ENCODE measurements at regions not wholly inside any gene's neighbourhood (a gene's known extent, or its start where the extent isn't known, plus 50 kb on each side); places are given as distances from the start of the nearest gene placed in this dataset.

- peaks cover 3 to 23% (median 10%) of the 10 kb centered on the region in 5 donors for H3K27me3 ChIP-seq (ENCODE audit: control insufficient read depth in 5 of 5, insufficient read depth in 4 of 5, low read length in 5 of 5)
- no peak overlapping the region for H3K9ac ChIP-seq (ENCODE audit: low read length in 5 of 5)
- no peaks in the 10 kb centered on the region for H3K4me1 ChIP-seq (ENCODE audit: control insufficient read depth in 5 of 5, insufficient read depth in 5 of 5, low read length in 5 of 5)
- H3K9me3 ChIP-seq (ENCODE audit: control insufficient read depth in 5 of 5, low read length in 5 of 5): no peaks in the 10 kb centered on the region
- H3K36me3 ChIP-seq (ENCODE audit: control insufficient read depth in 5 of 5, insufficient read depth in 5 of 5, low read length in 5 of 5): no peaks in the 10 kb centered on the region
- no peak overlapping the region for H3K4me3 ChIP-seq (ENCODE audit: low read depth in 1 of 5, low read length in 5 of 5)
- no peak overlapping the region for H3K27ac ChIP-seq (ENCODE audit: low read depth, low read length)
Observed at GRCh38 chr4:8744083-8744805, 127.4 kb downstream of the HMX1 start.

- no peaks in the 10 kb centered on the region for H3K9me3 ChIP-seq (ENCODE audit: control insufficient read depth in 5 of 5, low read length in 5 of 5)
- H3K9ac ChIP-seq (ENCODE audit: low read length in 5 of 5): no peak overlapping the region
- H3K27me3 ChIP-seq (ENCODE audit: control insufficient read depth in 5 of 5, insufficient read depth in 4 of 5, low read length in 5 of 5): peaks cover 3 to 15% (median 10%) of the 10 kb centered on the region in 5 donors
- H3K27ac ChIP-seq (ENCODE audit: low read depth, low read length): no peak overlapping the region
- H3K4me1 ChIP-seq (ENCODE audit: control insufficient read depth in 5 of 5, insufficient read depth in 5 of 5, low read length in 5 of 5): no peaks in the 10 kb centered on the region
- H3K36me3 ChIP-seq (ENCODE audit: control insufficient read depth in 5 of 5, insufficient read depth in 5 of 5, low read length in 5 of 5): no peaks in the 10 kb centered on the region
- H3K4me3 ChIP-seq (ENCODE audit: low read depth in 1 of 5, low read length in 5 of 5): no peak overlapping the region
Observed at GRCh38 chr4:8742546-8742945, 129.1 kb downstream of the HMX1 start.

GRCh38 chr4:8741513-8742226 is 130.0 kb downstream of the HMX1 start:
- H3K4me3 ChIP-seq (ENCODE audit: low read depth in 1 of 5, low read length in 5 of 5): no peak overlapping the region
- no peaks in the 10 kb centered on the region for H3K9me3 ChIP-seq (ENCODE audit: control insufficient read depth in 5 of 5, low read length in 5 of 5)
- peaks cover 3 to 10% (median 8%) of the 10 kb centered on the region in 5 donors for H3K27me3 ChIP-seq (ENCODE audit: control insufficient read depth in 5 of 5, insufficient read depth in 4 of 5, low read length in 5 of 5)
- no peak overlapping the region for H3K9ac ChIP-seq (ENCODE audit: low read length in 5 of 5)
- H3K4me1 ChIP-seq (ENCODE audit: control insufficient read depth in 5 of 5, insufficient read depth in 5 of 5, low read length in 5 of 5): no peaks in the 10 kb centered on the region
- H3K36me3 ChIP-seq (ENCODE audit: control insufficient read depth in 5 of 5, insufficient read depth in 5 of 5, low read length in 5 of 5): no peaks in the 10 kb centered on the region
- H3K27ac ChIP-seq (ENCODE audit: low read depth, low read length): no peak overlapping the region

- Histone ChIP-seq H3K27me3 (ENCODE audit: control insufficient read depth in 5 of 5, insufficient read depth in 4 of 5, low read length in 5 of 5) (peaks cover 3 to 10% (median 8%) of the 10 kb centered on the region in 5 donors), H3K9ac (ENCODE audit: low read length in 5 of 5) (no peak overlapping the region), H3K36me3 (ENCODE audit: control insufficient read depth in 5 of 5, insufficient read depth in 5 of 5, low read length in 5 of 5) (no peaks in the 10 kb centered on the region), H3K4me3 (ENCODE audit: low read depth in 1 of 5, low read length in 5 of 5) (no peak overlapping the region), H3K4me1 (ENCODE audit: control insufficient read depth in 5 of 5, insufficient read depth in 5 of 5, low read length in 5 of 5) (no peaks in the 10 kb centered on the region), H3K9me3 (ENCODE audit: control insufficient read depth in 5 of 5, low read length in 5 of 5) (no peaks in the 10 kb centered on the region), H3K27ac (ENCODE audit: low read depth, low read length) (no peak overlapping the region)
Observed at GRCh38 chr4:8740666-8741395, 130.8 kb downstream of the HMX1 start.

- Histone ChIP-seq H3K27ac (ENCODE audit: low read depth, low read length) (no peak overlapping the region), H3K27me3 (ENCODE audit: control insufficient read depth in 5 of 5, insufficient read depth in 4 of 5, low read length in 5 of 5) (peaks cover 3 to 10% (median 8%) of the 10 kb centered on the region in 5 donors), H3K9me3 (ENCODE audit: control insufficient read depth in 5 of 5, low read length in 5 of 5) (no peaks in the 10 kb centered on the region), H3K36me3 (ENCODE audit: control insufficient read depth in 5 of 5, insufficient read depth in 5 of 5, low read length in 5 of 5) (no peaks in the 10 kb centered on the region), H3K9ac (ENCODE audit: low read length in 5 of 5) (no peak overlapping the region), H3K4me3 (ENCODE audit: low read depth in 1 of 5, low read length in 5 of 5) (no peak overlapping the region), H3K4me1 (ENCODE audit: control insufficient read depth in 5 of 5, insufficient read depth in 5 of 5, low read length in 5 of 5) (no peaks in the 10 kb centered on the region)
Observed at GRCh38 chr4:8739820-8740665, 131.6 kb downstream of the HMX1 start.

GRCh38 chr4:8739317-8739716 is 132.3 kb downstream of the HMX1 start:
- H3K4me3 ChIP-seq (ENCODE audit: low read depth in 1 of 5, low read length in 5 of 5): no peak overlapping the region
- peaks cover 2 to 8% (median 3%) of the 10 kb centered on the region in 5 donors for H3K27me3 ChIP-seq (ENCODE audit: control insufficient read depth in 5 of 5, insufficient read depth in 4 of 5, low read length in 5 of 5)
- H3K4me1 ChIP-seq (ENCODE audit: control insufficient read depth in 5 of 5, insufficient read depth in 5 of 5, low read length in 5 of 5): no peaks in the 10 kb centered on the region
- H3K27ac ChIP-seq (ENCODE audit: low read depth, low read length): no peak overlapping the region
- H3K9me3 ChIP-seq (ENCODE audit: control insufficient read depth in 5 of 5, low read length in 5 of 5): peaks cover 0 to 4% (median 0%) of the 10 kb centered on the region in 5 donors
- no peak overlapping the region for H3K9ac ChIP-seq (ENCODE audit: low read length in 5 of 5)
- H3K36me3 ChIP-seq (ENCODE audit: control insufficient read depth in 5 of 5, insufficient read depth in 5 of 5, low read length in 5 of 5): no peaks in the 10 kb centered on the region

- Histone ChIP-seq H3K27ac (ENCODE audit: low read depth, low read length) (no peak overlapping the region), H3K4me1 (ENCODE audit: control insufficient read depth in 5 of 5, insufficient read depth in 5 of 5, low read length in 5 of 5) (no peaks in the 10 kb centered on the region), H3K9me3 (ENCODE audit: control insufficient read depth in 5 of 5, low read length in 5 of 5) (peaks cover 0 to 5% (median 0%) of the 10 kb centered on the region in 5 donors), H3K9ac (ENCODE audit: low read length in 5 of 5) (no peak overlapping the region), H3K4me3 (ENCODE audit: low read depth in 1 of 5, low read length in 5 of 5) (no peak overlapping the region), H3K36me3 (ENCODE audit: control insufficient read depth in 5 of 5, insufficient read depth in 5 of 5, low read length in 5 of 5) (no peaks in the 10 kb centered on the region), H3K27me3 (ENCODE audit: control insufficient read depth in 5 of 5, insufficient read depth in 4 of 5, low read length in 5 of 5) (peaks cover 0 to 8% (median 3%) of the 10 kb centered on the region in 5 donors)
Observed at GRCh38 chr4:8738471-8738931, 133.1 kb downstream of the HMX1 start.

- Histone ChIP-seq H3K4me1 (ENCODE audit: control insufficient read depth in 5 of 5, insufficient read depth in 5 of 5, low read length in 5 of 5) (no peaks in the 10 kb centered on the region), H3K9ac (ENCODE audit: low read length in 5 of 5) (no peak overlapping the region), H3K9me3 (ENCODE audit: control insufficient read depth in 5 of 5, low read length in 5 of 5) (peaks cover 0 to 5% (median 0%) of the 10 kb centered on the region in 5 donors), H3K36me3 (ENCODE audit: control insufficient read depth in 5 of 5, insufficient read depth in 5 of 5, low read length in 5 of 5) (no peaks in the 10 kb centered on the region), H3K27me3 (ENCODE audit: control insufficient read depth in 5 of 5, insufficient read depth in 4 of 5, low read length in 5 of 5) (peaks cover 0 to 8% (median 3%) of the 10 kb centered on the region in 5 donors), H3K4me3 (ENCODE audit: low read depth in 1 of 5, low read length in 5 of 5) (no peak overlapping the region), H3K27ac (ENCODE audit: low read depth, low read length) (no peak overlapping the region)
Observed at GRCh38 chr4:8737601-8738279, 133.9 kb downstream of the HMX1 start.

- Histone ChIP-seq H3K4me1 (ENCODE audit: control insufficient read depth in 5 of 5, insufficient read depth in 5 of 5, low read length in 5 of 5) (no peaks in the 10 kb centered on the region), H3K9ac (ENCODE audit: low read length in 5 of 5) (no peak overlapping the region), H3K27me3 (ENCODE audit: control insufficient read depth in 5 of 5, insufficient read depth in 4 of 5, low read length in 5 of 5) (peaks cover 0 to 8% (median 3%) of the 10 kb centered on the region in 5 donors), H3K36me3 (ENCODE audit: control insufficient read depth in 5 of 5, insufficient read depth in 5 of 5, low read length in 5 of 5) (no peaks in the 10 kb centered on the region), H3K9me3 (ENCODE audit: control insufficient read depth in 5 of 5, low read length in 5 of 5) (peaks cover 0 to 5% (median 3%) of the 10 kb centered on the region in 5 donors), H3K4me3 (ENCODE audit: low read depth in 1 of 5, low read length in 5 of 5) (no peak overlapping the region), H3K27ac (ENCODE audit: low read depth, low read length) (no peak overlapping the region)
Observed at GRCh38 chr4:8737075-8737474, 134.6 kb downstream of the HMX1 start.
